HepG2 (cell line): ENCODE measurements at regions not wholly inside any gene's neighbourhood (a gene's known extent, or its start where the extent isn't known, plus 50 kb on each side); places are given as distances from the start of the nearest gene placed in this dataset.
A peak's percentile ranks its signal among the peaks of the same experiment; 100 is the strongest.

Experiments used
- BATF2 ChIP-seq: sonication (generic); formaldehyde crosslinking; IDR thresholded peaks from 2 replicates; pipeline ENCODE4 v1.8.0; 2022; ENCODE audit warnings: mild to moderate bottlenecking, missing genetic modification reagents, moderate library complexity
- BCL6 ChIP-seq: IDR thresholded peaks from 2 replicates; pipeline ENCODE4 v1.6.1; 2016; ENCODE audit warnings: missing genetic modification reagents, missing compliant biosample characterization
- ETV5 ChIP-seq: IDR thresholded peaks from 2 replicates; pipeline ENCODE4 v1.6.1; 2018; ENCODE audit warnings: missing biosample characterization, missing genetic modification reagents, inconsistent platforms, borderline replicate concordance
- FOXA3 ChIP-seq: IDR thresholded peaks from 2 replicates; pipeline ENCODE4 v1.6.1; 2016; ENCODE audit warnings: missing genetic modification reagents, missing compliant biosample characterization
- HIVEP1 ChIP-seq: sonication (generic); formaldehyde crosslinking; IDR thresholded peaks from 2 replicates; pipeline ENCODE4 v1.4.0; 2020; ENCODE audit warnings: mild to moderate bottlenecking, missing genetic modification reagents
- HNF4A ChIP-seq: sonication (generic); formaldehyde crosslinking; IDR thresholded peaks from 2 replicates; pipeline ENCODE4 v1.4.0; 2020; ENCODE audit warnings: missing genetic modification reagents
- HOXA9 ChIP-seq: sonication (generic); formaldehyde crosslinking; IDR thresholded peaks from 2 replicates; pipeline ENCODE4 v1.8.1; 2022; ENCODE audit warnings: missing genetic modification reagents, mild to moderate bottlenecking, moderate library complexity, borderline replicate concordance
- KAT8 ChIP-seq: IDR thresholded peaks from 2 replicates; pipeline ENCODE4 v1.6.1; 2016; ENCODE audit warnings: missing genetic modification reagents, missing compliant biosample characterization
- KDM1A ChIP-seq: IDR thresholded peaks from 2 replicates; pipeline ENCODE4 v1.6.1; 2016; ENCODE audit warnings: missing compliant biosample characterization
- MAFF ChIP-seq: IDR thresholded peaks from 2 replicates; pipeline ENCODE4 v1.6.1; 2011; ENCODE audit warnings: low read depth, low read length, improper control_type of control experiment
- MED1 ChIP-seq: sonication (generic); formaldehyde crosslinking; IDR thresholded peaks from 2 replicates; pipeline ENCODE4 v1.4.0; 2020; ENCODE audit warnings: missing genetic modification reagents
- NFRKB ChIP-seq: fragments of 450-650 bp; IDR thresholded peaks from 2 replicates; pipeline ENCODE4 v1.6.1; 2017
- NR2F6 ChIP-seq, 2 experiments: IDR thresholded peaks; 2 replicates each; pipeline ENCODE4 v1.6.1; 2016; ENCODE audit warnings: antibody characterized with exemption in 1 of 2, mild to moderate bottlenecking in 1 of 2
- PHB2 ChIP-seq: fragments of 450-650 bp; IDR thresholded peaks from 2 replicates; pipeline ENCODE4 v1.6.1; 2018; ENCODE audit not compliant: partially characterized antibody
- POLR2A ChIP-seq, 2 experiments: IDR thresholded peaks; 2 replicates each; pipeline ENCODE4 v1.6.1; 2011; ENCODE audit warnings: low read depth in 2 of 2, low read length in 2 of 2, mild to moderate bottlenecking in 1 of 2, moderate library complexity in 1 of 2; ENCODE audit not compliant: insufficient read depth in 1 of 2
- RCOR2 ChIP-seq: IDR thresholded peaks from 2 replicates; pipeline ENCODE4 v1.6.1; 2016; ENCODE audit warnings: missing biosample characterization, missing genetic modification reagents
- SIN3A ChIP-seq: IDR thresholded peaks from 2 replicates; pipeline ENCODE4 v1.6.1; 2011; ENCODE audit warnings: low read depth, mild to moderate bottlenecking, control low read depth, low read length, borderline replicate concordance
- SOX5 ChIP-seq: IDR thresholded peaks from 2 replicates; pipeline ENCODE4 v1.6.1; 2016; ENCODE audit warnings: borderline replicate concordance
- SOX6 ChIP-seq, 2 experiments: fragments of 450-650 bp in 1 of 2; sonication (generic) in 1 of 2; formaldehyde crosslinking in 1 of 2; IDR thresholded peaks; 2 replicates each; pipeline versions ENCODE4 v1.4.0 to v1.6.1; 2017 to 2020; ENCODE audit warnings: antibody characterized with exemption in 1 of 2, mild to moderate bottlenecking in 1 of 2, missing genetic modification reagents in 1 of 2
- TEAD3 ChIP-seq: optimal IDR thresholded peaks from 2 replicates; pipeline ENCODE3; 2016; ENCODE audit warnings: borderline replicate concordance
- ZFP1 ChIP-seq: IDR thresholded peaks from 2 replicates; pipeline ENCODE4 v1.6.1; 2016
- ZKSCAN1 ChIP-seq: fragments of 150-350 bp; IDR thresholded peaks from 2 replicates; pipeline ENCODE4 v1.6.1; 2014; ENCODE audit warnings: low read length
- ZMYM2 ChIP-seq: sonication (generic); formaldehyde crosslinking; IDR thresholded peaks from 2 replicates; pipeline ENCODE4 v1.8.0; 2022; ENCODE audit warnings: mild to moderate bottlenecking, missing genetic modification reagents
- ZMYM3 ChIP-seq: sonication (generic); formaldehyde crosslinking; IDR thresholded peaks from 2 replicates; pipeline ENCODE4 v1.5.1; 2020; ENCODE audit warnings: mild to moderate bottlenecking, missing genetic modification reagents
- ZMYM4 ChIP-seq: sonication (generic); formaldehyde crosslinking; IDR thresholded peaks from 2 replicates; pipeline ENCODE4 v1.8.1; 2023; ENCODE audit warnings: mild to moderate bottlenecking, missing genetic modification reagents
- ZNF354B ChIP-seq: sonication (generic); formaldehyde crosslinking; IDR thresholded peaks from 2 replicates; pipeline ENCODE4 v1.8.0; 2022; ENCODE audit warnings: mild to moderate bottlenecking, missing genetic modification reagents
- ZNF605 ChIP-seq: sonication (generic); formaldehyde crosslinking; IDR thresholded peaks from 2 replicates; pipeline ENCODE4 v1.8.0; 2022; ENCODE audit warnings: mild to moderate bottlenecking, missing genetic modification reagents
- ZNF713 ChIP-seq: sonication (generic); formaldehyde crosslinking; IDR thresholded peaks from 2 replicates; pipeline ENCODE4 v1.4.0; 2020; ENCODE audit warnings: mild to moderate bottlenecking, missing genetic modification reagents
- ZNF816 ChIP-seq: sonication (generic); formaldehyde crosslinking; IDR thresholded peaks from 2 replicates; pipeline ENCODE4 v1.8.0; 2022; ENCODE audit warnings: missing genetic modification reagents, mild to moderate bottlenecking, borderline replicate concordance
- TF ChIP-seq, protein P1 (sequence below): sonication (generic); formaldehyde crosslinking; IDR thresholded peaks from 2 replicates; pipeline ENCODE4 v1.4.0; 2020; ENCODE audit warnings: missing genetic modification reagents
- TF ChIP-seq, protein P2 (sequence below): sonication (generic); formaldehyde crosslinking; IDR thresholded peaks from 2 replicates; pipeline ENCODE4 v1.8.1; 2023; ENCODE audit warnings: mild to moderate bottlenecking, inconsistent platforms, moderate library complexity, missing genetic modification reagents, borderline replicate concordance

- peak; percentile 86 for TF ChIP-seq ZMYM4 (CRISPR knock-in tag)
- peak; percentile 14; the same call in 1 of the 2 replicates for TF ChIP-seq BCL6 (CRISPR knock-in tag)
- no peak for TF ChIP-seq PHB2
- no peak for TF ChIP-seq SOX6 (IDR thresholded peaks at IDR 0.05)
- peak; percentile 15; the same call in 1 of the 2 replicates for TF ChIP-seq SOX6 (CRISPR knock-in tag; IDR thresholded peaks at IDR 0.05)
- TF ChIP-seq NR2F6 (IDR thresholded peaks at IDR 0.05): no peak
- TF ChIP-seq NR2F6 (CRISPR knock-in tag; IDR thresholded peaks at IDR 0.05): no peak
- TF ChIP-seq POLR2A (IDR thresholded peaks at IDR 0.05; ENCODE audit: insufficient read depth in 1 of 2, low read depth in 2 of 2, low read length in 2 of 2): no peak
- no peak for TF ChIP-seq ZNF605 (CRISPR knock-in tag)
- TF ChIP-seq HIVEP1 (CRISPR knock-in tag): no peak
- TF ChIP-seq, protein P1, sequence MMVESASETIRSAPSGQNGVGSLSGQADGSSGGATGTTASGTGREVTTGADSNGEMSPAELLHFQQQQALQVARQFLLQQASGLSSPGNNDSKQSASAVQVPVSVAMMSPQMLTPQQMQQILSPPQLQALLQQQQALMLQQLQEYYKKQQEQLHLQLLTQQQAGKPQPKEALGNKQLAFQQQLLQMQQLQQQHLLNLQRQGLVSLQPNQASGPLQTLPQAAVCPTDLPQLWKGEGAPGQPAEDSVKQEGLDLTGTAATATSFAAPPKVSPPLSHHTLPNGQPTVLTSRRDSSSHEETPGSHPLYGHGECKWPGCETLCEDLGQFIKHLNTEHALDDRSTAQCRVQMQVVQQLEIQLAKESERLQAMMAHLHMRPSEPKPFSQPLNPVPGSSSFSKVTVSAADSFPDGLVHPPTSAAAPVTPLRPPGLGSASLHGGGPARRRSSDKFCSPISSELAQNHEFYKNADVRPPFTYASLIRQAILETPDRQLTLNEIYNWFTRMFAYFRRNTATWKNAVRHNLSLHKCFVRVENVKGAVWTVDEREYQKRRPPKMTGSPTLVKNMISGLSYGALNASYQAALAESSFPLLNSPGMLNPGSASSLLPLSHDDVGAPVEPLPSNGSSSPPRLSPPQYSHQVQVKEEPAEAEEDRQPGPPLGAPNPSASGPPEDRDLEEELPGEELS (CRISPR knock-in tag): 0 out of 2 replicates have a peak, but pooled peaks have one; percentile 33
- TF ChIP-seq ZFP1 (CRISPR knock-in tag): no peak
- TF ChIP-seq RCOR2 (CRISPR knock-in tag): peak; percentile 65
- no peak for TF ChIP-seq SIN3A
- no peak for TF ChIP-seq MAFF
- peak; percentile 61; the same call in 1 of the 2 replicates for TF ChIP-seq ETV5 (CRISPR knock-in tag)
- TF ChIP-seq ZNF816 (CRISPR knock-in tag): no peak
- TF ChIP-seq SOX5 (CRISPR knock-in tag): peak; percentile 24; the same call in 1 of the 2 replicates
- TF ChIP-seq HNF4A: peak; percentile 74; the same call in 1 of the 2 replicates
- 0 out of 2 replicates have a peak, but pooled peaks have one; percentile 48 for TF ChIP-seq ZMYM3
- no peak for TF ChIP-seq NFRKB
- no peak for TF ChIP-seq ZNF354B (CRISPR knock-in tag)
- peak; percentile 62; the same call in 1 of the 2 replicates for TF ChIP-seq ZMYM2
- TF ChIP-seq FOXA3 (CRISPR knock-in tag): peak; percentile 6; the same call in 1 of the 2 replicates
- no peak for TF ChIP-seq BATF2 (CRISPR knock-in tag)
- no peak for TF ChIP-seq HOXA9 (CRISPR knock-in tag)
- TF ChIP-seq, protein P2, sequence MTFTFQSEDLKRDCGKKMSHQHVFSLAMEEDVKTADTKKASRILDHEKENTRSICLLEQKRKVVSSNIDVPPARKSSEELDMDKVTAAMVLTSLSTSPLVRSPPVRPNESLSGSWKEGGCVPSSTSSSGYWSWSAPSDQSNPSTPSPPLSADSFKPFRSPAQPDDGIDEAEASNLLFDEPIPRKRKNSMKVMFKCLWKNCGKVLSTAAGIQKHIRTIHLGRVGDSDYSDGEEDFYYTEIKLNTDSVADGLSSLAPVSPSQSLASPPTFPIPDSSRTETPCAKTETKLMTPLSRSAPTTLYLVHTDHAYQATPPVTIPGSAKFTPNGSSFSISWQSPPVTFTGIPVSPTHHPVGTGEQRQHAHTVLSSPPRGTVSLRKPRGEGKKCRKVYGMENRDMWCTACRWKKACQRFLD (CRISPR knock-in tag): no peak
- no peak for TF ChIP-seq KAT8
- TF ChIP-seq TEAD3 (CRISPR knock-in tag): peak; percentile 40
- no peak for TF ChIP-seq ZKSCAN1
- TF ChIP-seq MED1 (CRISPR knock-in tag): 0 out of 2 replicates have a peak, but pooled peaks have one; percentile 19
- TF ChIP-seq KDM1A: no peak
- TF ChIP-seq ZNF713 (CRISPR knock-in tag): no peak
These were observed 84.2 kb upstream of the ELL2 start (continued) for GRCh38 chr5:96045888-96046287.
